Activated CD4-positive, alpha-beta T cell treated with anti-CD3 and anti-CD28 coated beads, Interleukin-2, amount 50 U/mL, for 48 hours (primary cell): ENCODE measurements at regions not wholly inside any gene's neighbourhood (a gene's known extent, or its start where the extent isn't known, plus 50 kb on each side); places are given as distances from the start of the nearest gene placed in this dataset.
"Not testable (repeated sequence)": the region's sequence is repeated elsewhere in the genome, so short reads cannot be mapped to it uniquely, and the experiment has no call there.

ENCODE experiments used
- DNase-seq, 2 experiments: peaks; one replicate each; pipeline ENCODE4 v3.0.0-alpha.2; 2020

DNA sequence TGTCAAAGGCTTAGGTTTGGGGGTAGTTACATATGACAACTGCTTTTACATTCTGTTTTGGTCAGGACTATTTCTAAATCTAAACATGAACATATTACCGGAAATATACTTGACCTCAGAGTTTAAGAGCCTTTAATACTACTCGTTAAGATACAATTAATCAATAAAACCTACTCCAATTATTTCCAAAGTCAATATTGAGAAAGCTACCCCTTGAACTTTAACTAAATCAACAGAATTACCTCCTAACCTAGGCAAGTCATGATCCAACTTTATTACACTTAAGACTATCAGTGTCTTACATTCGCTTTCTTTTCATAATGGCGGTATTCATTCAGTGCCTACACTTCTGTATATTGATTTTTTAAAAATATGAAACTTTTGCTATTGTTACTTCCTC is 107.7 kb downstream of the RAP2B start:
- DNase-seq = no peak

DNA sequence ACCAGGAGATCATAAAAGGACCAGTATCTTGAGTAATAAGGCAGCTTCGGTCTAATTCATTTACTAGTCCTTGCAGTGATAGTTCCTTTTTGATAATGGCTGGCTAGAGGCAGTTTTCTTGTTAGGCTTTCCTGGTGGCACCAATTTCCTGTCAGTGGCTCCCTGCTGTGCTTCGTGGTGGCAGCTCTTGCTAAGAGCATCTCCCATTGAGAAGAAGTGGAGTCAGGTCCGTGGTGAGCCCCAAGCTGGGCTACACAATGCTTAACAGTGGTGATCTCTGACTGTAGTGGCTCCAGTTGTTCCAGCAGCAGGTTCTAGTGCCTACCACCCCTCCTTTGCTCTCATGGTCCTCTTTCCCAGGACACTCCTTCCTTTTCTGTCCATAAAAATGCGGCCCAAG is 111.2 kb downstream of the RAP2B start:
- no peak for DNase-seq

DNA sequence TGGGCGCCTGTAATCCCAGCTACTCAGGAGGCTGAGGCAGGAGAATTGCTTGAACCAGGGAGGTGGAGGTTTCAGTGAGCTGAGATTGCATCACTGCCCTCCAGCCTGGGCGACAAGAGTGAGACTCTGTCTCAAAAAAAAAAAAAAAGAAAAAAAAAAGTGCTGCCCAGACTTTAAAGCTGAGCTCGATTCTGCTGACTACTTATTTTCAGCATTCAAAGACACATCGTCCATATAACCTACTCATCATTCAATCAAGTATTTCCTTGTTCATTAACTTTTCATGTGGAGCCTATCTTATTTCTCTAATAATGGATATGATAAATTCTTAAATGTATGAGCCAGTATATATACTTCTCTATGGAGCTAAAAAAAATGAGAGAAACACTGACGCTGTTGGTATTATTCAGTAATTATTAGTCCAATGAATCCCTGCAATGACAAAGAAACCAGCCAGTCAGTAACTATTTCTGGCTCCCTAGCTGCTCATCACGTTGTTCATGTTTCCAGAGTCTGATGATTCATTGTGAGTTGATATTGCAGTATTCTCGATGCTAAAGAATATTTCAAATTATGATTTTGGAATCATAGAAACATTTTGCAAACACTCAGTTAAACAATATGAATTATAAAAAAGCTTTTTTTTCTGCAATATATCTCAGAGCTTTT is 111.9 kb downstream of the RAP2B start:
- DNase-seq = no peak

DNA sequence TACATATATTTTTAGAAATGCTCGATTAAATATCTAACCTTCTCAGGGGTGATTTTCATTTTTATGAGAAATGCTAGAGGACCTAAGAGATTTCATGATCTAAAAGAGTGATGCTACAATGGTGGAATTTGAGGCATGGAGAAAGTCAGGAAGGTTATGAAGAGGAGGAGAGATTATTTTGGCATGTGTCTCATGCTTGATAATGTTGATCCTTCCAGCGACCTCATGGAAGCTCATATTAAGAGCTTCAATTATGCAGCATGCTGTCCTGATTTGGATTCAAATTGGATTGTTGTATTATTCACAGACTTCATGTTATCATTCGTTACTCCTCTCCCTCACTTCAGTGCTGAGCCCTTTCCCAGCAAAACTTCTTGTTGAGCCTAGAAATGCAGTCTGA is 112.5 kb downstream of the RAP2B start:
- no peak for DNase-seq

DNA sequence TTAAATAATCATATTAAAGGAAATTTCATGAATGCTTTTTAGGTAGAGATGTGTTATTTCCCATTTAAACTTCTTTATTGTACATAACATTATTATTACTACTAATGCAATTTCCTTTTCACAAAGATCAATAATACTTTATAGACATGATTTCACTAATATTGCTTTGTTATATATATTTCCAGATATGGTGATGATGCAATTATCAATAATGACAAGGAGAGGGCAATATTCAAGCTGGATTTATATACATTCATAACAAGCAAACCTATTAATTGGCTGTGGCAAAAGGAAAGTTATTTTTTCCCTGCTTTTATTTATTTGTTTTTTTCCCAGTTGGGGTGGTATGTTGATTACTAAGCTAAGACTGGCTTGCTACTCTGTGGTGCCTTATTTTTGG is 113.5 kb downstream of the RAP2B start:
- DNase-seq = no peak

DNA sequence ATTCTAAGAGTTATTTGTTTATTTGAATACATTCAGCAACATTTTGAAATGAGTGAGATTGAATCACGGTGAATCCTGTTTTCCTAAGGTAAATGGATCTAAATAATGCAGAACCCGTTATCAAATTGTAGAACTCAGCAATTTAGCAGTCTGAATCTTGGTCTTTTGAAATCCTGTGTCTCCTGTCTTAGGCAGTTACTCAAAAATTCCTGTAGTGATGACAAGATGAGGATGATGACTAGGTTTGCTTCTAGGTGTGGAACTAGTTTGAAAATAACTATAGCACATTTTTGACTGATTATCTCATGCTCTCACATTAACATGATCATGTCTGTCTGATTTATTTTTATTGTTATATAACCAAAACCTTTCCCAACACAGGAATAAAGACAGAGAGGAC is 115.0 kb downstream of the RAP2B start:
- no peak for DNase-seq

DNA sequence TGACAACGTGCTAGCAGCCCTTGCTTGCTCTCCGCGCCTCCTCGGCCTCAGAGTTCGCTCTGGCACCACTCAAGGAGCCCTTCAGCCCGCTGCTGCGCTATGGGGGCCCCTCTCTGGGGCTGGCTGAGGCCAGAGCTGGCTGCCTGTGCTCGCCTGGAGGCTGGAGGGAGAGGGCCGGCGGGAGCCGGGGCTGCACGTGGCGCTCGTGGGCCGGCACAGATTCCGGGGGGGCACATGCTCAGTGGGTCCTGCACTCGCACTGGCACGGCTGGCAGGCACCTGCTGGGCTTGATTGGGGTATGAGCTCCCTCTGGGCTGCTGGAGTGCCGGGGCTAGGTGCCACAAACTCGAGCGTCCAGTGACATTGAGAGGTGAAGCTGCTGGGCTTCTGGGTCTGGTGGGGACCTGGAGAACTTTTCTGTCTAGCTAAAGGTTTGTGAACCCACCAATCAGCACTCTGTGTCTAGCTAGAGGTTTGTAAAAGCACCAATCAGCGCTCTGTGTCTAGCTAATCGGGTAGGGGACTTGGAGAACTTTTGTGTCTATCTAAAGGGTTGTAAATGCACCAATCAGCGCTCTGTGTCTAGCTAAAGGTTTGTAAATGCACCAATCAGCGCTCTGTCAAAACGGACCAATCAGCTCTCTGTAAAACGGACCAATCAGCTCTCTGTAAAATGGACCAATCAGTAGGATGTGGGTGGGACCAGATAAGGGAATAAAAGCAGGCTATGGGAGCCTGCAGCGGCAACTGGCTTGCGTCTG is 119.4 kb downstream of the RAP2B start:
- DNase-seq = not testable (repeated sequence)

DNA sequence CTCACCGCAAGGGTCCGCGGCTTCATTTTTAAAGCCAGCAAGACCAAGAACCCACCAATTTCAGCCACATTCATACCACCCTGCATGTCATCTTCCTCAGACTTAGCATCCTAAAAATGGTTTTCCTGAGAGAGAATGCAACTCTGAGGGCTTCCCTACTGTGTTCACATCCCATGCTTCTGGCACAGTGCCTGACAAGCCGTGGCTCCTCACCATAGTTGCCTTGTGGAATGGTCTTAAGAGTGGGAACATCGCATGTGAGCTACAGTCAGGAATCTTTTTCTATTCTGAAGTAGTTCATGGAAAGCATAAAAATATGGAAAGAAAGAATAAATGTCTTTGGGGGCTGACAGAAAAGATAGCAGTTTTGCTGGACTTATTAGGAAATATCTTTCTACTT is 120.3 kb downstream of the RAP2B start:
- DNase-seq = no peak

DNA sequence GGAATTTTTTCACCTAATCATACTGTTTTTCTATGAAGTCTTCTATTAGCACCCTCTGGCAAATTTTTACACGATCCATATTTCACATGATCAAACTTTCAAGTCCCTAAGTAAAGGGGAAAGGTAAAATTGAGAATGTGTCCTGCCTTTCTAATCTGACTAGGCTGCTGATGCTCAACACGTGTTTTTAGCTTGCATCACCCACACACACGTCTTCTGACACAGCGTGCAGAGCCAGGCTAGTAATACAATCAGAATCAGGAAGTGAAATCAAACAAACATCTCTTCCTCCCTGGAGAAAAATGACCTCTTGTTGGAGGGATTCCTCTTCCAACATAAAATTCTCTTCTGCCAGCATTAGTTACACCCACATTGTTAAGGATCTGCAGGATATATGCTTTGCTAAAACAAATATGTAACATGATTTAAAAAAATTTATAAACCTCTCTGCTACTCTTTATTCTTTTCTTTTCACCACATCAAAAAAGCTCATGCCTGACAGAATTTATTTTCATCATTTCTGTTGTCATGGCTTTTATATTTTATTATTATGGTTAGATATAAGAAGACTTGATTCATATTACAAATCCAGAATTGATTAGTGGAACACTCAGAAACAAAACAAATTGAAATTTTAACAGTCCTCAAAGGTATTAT is 122.4 kb downstream of the RAP2B start:
- peak; percentile 30 to 42 for DNase-seq

DNA sequence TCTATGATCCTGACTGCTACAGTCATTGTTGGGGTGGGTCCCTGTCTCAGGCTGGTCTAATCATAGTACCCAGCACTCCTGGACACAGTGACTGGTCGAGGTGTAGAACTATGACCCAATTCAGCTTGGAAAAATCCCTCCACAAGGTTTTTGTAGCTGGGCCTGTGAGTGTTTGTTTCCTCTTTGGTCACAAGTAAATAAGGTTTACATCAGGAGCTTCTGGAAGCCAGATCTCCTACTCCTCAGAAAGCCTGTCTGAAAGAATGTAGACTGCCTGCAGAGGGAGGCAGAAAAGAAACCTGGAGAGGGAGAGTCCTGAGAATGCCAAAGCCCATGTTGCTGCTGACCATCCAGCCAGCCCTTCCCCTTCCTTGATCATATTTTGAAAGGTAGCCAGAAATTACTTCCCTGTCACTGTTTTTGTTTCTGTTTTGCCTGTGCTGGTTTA is 123.2 kb downstream of the RAP2B start:
- no peak for DNase-seq

DNA sequence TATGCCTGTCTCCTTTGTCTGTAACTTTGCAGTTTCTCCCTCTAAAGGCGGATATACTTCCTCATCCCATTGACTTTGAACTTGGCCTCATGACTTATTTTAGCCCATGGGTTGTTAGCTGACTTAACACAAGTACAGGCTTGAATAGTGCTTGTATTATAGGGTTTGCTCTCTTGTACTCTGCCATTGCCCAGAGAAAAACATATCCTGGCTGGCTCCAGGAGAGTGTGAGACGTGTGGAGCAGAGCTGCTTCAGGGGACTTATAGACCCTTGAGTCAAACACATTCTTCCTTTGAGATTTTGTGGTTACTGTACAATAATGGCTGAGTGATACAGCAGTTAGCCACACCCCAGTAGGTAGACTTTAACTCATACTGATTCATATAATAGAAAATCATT is 124.0 kb downstream of the RAP2B start:
- no peak for DNase-seq

DNA sequence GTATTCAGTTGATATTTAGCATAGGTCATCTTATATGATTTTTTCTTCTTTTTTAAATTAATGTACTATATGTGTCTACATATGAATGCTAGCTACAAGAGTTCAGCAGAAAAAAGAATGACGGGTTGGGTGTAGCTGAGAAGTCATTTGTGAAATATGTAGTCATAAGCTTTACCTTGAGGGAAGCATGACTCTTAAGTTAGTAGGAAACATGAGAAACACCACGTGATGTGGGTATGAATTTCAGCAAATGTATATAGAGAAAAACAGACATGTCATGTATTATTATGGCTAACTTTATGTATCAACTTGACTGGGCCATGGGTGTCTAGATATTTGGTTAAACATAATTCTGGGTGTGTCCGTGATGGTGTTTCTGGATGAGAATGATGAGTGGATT is 125.0 kb downstream of the RAP2B start:
- no peak for DNase-seq

DNA sequence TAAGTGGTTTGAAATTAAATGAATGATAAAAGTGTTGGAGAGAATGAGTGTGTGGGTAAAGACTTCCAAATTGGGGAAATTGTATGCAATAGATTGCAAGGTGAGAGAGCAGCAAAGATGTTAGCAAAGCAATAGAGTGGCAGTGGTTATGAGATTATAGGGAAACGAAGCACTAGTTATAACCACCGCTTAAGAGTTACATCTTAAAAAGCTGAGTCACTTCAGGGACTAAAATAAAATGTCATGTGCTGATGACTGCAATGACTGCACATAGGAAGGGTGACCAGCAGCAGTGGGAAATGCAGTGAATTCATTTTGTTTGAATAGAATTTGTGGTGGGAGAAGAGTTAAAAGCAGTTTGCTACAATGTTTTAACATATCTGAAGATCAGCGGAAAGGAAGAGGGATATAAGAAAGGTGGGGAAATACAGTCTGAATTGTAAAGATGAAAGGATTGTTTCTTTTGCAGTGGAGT is 127.3 kb downstream of the RAP2B start:
- DNase-seq = no peak

DNA sequence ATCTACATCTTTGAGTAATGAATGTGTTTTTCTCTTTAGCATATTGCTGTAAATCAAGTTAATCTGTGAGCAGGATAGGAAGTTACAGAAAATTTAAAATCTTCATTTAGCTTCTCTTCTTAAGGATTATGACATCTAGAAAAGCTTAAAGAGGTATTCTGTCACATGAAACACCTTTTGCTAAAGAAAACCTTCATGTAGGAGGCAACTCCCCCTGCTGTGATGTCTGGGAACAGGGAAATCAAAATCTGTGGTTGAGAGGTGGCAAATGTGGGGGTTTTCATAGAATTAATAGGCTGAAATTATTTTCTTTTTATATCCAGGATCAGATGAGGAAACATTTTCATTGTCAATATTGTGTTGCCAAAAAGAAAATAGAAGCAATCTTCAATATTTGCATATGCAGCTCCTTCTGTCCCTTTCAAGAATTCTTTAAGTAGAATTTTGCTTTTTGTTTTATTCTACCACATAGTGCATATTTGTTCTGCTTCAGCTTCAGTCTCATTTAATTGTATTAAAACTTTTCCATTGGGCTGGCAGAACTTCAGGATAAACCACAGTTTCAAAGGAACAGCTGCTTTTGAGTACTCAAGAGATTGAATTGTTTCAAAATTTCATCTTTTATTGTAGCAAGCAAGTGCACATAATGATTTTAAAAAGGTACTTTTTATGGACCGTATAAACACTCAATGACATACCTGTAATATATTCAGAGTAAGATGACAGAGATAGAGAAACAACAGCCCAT is 128.4 kb downstream of the RAP2B start:
- DNase-seq = no peak

DNA sequence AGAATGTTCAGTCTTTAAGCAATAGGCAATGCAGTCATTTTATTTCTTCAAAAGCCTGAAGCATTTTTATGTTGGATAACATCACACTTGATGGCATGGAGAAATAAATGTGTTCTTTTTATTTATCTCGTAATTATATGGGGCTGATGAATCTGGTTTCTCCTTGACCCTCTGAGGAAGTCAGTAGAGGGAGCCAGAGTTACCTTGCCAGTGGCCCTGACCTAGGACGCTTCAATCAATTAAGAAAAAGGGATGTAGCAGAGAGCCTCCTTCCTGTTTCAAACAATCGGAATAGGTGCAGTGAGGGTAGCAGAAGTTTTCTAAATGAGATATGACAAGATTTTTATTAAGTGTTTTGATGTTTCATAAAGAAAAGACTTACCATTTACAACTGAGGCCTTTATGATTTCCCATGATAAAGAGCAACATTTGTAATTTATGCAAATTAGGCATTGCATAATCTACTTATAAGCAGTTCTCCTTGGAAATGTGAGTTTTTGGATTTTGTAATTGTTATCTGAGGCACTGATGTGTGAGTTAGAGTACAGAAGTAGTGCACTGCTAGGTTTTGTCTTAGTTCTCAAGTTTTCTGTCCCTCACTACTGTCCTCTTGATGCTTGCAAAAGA is 129.1 kb downstream of the RAP2B start:
- DNase-seq = no peak

DNA sequence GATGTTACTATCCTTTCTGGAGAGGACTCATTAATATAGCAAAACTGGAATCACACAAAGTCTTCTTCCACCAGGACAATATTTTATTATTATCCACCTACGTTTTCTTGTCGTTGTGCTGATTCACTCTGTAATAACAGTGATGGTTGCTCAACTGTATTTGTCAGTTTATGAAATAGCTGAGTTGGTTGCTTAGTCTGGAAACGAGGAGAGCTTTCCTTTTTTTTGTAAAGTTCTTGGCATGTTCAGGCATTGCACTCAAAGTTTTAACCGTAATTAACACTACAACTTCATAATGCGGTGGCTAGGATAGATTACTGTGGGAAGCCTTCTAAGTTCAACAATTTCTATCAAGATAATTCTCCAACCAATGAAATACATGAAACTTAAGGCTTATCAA is 131.2 kb downstream of the RAP2B start:
- DNase-seq = no peak

DNA sequence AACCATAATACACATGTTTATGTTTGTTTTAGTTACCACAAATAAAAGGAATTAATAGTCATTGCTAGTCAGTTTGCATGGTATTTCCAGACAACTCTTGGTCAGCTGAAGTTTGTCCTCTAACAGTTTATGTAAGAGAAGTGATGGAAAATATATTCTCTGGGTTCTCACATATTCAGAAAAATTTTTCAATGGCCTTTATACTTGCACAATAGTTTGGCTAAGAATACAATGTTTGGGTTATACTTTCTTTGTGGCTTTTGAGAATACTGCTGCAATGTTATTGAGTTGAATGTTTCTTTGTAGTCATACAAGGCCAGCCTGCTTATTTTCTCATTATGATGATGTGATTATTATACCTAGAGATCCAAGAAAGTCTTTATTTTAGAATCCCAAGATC is 133.9 kb downstream of the RAP2B start:
- DNase-seq = no peak

DNA sequence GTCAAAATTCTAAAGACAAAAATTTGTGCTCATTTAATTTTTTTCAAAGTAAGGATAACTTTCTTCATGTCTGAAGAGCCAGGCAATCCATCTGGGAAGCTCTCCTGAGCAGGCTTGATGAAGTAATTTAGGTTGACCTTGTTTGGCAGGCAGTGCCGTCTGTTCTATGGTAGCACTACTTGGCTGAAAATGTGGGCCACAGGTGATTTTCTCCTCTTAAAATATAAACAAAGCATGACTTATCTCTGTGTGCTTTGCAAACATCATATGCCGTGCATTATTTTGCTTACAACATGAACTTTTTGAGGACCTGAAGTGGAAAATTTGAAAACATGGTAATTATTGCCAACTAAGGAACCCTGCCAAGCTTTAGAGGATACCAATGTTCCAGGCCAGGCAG is 143.2 kb downstream of the RAP2B start:
- no peak for DNase-seq

DNA sequence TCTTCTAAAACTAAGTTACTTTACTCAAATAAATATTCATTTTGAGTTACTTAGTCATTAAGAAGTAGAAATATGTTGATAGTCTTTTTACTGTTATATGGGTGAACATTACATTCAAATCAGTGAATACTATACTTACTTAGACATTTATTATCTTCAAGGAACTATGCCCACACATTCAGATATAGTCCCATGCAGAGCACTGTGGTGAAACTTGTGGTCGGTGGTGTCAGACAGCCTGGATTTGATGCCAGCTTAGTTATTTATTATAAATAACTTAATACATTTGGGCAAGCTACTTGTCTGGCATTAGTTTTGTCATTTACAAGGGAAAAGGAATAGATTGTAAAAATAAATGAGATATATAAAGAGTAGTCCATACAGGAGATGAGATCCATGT is 149.5 kb downstream of the RAP2B start:
- no peak for DNase-seq

DNA sequence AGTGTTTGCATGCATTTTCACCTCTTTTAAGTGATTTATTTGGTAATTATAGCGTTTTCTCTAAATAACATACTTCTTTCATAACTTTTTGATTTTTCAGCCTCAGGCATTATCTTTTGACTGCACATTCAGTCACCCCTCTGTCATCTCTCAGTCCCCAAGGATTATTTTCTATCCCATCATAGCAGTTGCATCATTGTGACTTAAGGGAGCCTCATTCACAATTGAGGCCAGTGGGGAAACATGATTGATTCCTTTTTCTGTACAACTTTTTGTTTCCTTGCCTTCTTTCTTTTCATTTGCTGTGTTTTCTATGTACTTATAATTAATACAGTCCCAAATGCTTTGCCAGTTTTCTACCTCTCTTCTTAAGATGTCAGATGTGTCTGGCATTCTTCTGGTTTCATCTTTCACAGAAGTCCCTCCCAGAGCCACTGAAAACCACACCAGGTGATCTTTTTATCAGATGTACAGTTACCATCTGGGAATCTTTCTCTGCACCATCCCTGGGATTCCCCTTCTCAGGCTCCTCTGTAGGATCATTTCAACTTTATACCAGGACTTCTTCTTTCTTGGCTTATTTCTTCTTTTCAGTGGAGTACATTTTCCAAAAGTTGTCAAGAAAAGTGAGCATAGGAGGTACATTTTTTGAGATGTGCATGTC is 151.4 kb downstream of the RAP2B start:
- no peak for DNase-seq

DNA sequence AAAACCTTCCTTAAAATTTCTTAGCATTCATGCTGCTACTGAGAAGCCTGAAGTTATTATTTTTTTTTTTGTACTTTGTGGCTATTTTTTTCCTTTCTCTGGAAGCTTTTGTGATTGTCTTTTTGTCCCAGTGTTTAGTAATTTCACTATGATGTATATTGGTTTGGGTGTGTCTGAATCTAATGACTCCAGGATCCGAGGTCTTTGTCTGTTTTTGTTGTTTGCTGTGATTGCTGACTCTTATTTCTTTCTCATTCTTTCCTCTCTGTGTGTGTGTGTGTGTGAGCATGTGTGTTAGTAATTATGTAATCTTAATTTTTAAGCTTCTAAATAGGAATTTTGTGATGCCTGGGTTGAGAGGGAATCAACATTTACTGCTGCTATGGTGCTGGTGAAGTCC is 152.0 kb downstream of the RAP2B start:
- DNase-seq = no peak

DNA sequence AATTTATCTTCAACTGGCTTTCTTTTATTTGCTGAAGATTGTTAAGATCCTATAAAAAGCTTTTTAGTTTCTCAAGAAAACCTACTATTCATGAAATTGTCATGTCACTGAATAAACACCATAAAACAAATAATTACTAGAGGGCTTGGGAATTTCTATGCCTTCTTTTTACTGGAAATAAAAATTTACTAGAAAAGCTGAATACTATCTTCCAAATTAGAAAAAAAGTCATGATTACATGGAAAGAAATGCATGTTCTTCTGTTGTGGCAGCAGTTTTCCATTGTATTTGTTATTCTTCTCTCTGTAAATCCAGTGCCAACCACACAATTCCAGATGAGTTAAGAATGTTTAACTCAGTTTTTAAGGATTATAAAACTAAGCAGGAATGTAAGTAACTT is 153.8 kb downstream of the RAP2B start:
- DNase-seq = no peak
